CD4-positive, alpha-beta T cell treated with Interleukin-4 for 4 hours (primary cell): ENCODE measurements at regions not wholly inside any gene's neighbourhood (a gene's known extent, or its start where the extent isn't known, plus 50 kb on each side); places are given as distances from the start of the nearest gene placed in this dataset.
"Not testable (repeated sequence)": the region's sequence is repeated elsewhere in the genome, so short reads cannot be mapped to it uniquely, and the experiment has no call there.

Experiments used
- DNase-seq: peaks from one replicate; pipeline ENCODE4 v3.0.0-alpha.2; 2020

GRCh38 chr6:82419132-82419581 is 55.5 kb downstream of the TPBG start:
- no peak for DNase-seq

GRCh38 chr6:82419859-82420258 is 56.2 kb downstream of the TPBG start:
- no peak for DNase-seq

- DNase-seq: no peak
Observed at GRCh38 chr6:82430611-82431010, 67.0 kb downstream of the TPBG start.

DNA sequence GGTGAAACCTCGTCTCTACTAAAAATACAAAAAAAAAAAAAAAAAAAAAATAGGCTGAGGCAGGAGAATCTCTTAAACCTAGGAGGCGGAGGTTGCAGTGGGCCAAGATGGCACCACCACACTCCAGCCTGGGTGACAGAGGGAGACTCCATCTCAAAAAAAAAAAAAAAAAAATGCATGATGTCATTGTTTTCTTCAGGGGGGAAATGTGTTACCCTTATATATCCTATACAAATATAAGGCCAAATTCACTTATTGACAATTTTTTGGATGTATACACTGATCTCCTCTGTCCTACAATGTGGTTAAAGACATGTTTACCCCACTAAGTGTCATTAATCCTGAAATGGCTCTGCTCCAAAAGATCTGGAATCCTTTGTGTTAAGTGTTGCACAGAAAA is 73.1 kb downstream of the TPBG start:
- DNase-seq: no peak

DNA sequence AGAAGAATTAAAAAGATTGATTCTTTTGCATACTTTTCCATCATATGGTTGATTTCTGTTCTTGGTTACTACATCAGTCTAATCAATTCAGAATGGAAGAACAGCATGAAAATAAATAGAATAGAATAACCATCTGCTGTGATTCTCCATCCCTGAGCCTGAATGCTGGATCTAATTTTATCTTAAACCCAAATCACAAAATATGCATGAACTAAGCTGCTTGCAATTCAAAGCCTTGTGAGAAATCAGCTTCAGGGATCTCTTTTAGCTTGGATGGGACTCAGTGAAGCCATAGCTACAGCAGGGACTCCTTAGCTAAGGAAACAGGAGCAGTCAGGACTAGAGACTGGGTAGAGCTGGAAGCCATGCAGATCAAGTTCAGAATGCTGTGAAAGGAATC is 74.1 kb downstream of the TPBG start:
- DNase-seq: no peak

- no peak for DNase-seq
Observed at GRCh38 chr6:82441047-82441855, 77.6 kb downstream of the TPBG start.

DNA sequence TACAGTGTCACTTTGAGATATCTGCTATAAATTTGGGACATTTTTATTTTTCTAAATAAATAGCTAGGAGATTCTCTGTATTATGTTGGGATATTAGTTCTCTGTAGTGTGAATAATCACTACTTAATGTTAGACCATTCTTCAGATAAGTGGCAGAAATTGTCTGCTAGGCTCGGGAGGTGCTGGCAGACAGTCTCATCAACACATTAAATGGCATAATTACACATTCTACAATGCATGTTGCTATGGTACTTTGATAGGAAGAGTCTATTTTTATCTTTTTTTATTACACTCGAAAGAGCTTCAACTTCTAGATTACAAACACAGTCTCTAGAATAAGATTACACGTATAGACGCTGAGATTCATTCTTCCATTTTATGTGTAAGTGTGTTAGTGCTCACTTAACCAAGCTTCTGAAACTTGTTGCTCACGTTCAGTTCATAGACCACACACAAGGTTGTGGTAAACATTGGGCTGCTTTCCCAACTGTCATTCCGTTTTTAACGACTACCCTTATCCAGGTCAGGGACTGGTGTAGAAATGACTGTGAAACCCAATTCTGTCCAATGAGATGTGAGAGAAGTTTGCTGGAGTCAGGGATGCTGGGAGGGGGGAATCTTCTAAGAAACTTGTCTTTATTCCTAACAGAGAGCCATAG is 78.6 kb downstream of the TPBG start:
- no peak for DNase-seq

GRCh38 chr6:82458147-82458546 is 94.5 kb downstream of the TPBG start:
- DNase-seq: no peak

- DNase-seq: no peak
Observed at GRCh38 chr6:82458705-82459104, 95.1 kb downstream of the TPBG start.

DNA sequence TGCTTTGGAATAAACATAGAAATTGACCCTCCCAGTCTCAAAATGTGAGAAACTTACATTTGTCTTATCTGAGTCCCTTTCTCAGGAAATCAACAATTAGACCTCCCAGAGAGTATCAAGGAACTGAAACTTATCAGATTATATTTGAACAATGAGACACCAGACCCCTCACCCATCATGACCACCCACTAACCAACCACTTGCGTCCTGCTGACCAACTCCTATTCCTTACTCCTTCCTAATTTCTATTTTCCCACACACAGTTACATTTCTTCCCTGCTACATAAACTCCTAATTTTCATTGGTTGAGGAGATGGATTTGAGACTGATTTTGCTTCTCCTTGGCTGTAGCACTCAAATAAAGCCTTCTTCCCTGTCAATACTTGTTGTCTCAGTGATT is 97.9 kb downstream of the TPBG start:
- DNase-seq: no peak

DNA sequence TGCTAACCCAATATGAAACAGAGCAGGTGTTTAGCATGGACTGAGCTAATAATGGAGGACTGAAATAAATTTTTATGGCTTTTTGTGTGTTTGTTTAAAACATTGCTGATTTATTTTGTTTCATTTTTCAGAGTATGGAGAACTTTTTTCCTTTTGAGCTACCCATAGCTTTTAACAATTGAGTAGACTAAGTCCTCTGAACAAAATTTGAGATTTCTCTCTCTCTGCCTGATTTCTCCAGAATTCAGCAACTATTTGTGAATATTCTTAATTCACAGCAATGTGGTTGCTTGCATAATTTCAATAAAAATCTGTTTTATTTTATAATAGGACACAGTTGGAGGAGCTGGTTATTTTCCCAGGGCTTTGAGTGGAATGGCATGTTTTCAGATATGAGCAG is 103.7 kb downstream of the TPBG start:
- no peak for DNase-seq

GRCh38 chr6:82470123-82470522 is 106.5 kb downstream of the TPBG start:
- DNase-seq: not testable (repeated sequence)

- DNase-seq: not testable (repeated sequence)
Observed at GRCh38 chr6:82475106-82475505, 111.5 kb downstream of the TPBG start.

DNA sequence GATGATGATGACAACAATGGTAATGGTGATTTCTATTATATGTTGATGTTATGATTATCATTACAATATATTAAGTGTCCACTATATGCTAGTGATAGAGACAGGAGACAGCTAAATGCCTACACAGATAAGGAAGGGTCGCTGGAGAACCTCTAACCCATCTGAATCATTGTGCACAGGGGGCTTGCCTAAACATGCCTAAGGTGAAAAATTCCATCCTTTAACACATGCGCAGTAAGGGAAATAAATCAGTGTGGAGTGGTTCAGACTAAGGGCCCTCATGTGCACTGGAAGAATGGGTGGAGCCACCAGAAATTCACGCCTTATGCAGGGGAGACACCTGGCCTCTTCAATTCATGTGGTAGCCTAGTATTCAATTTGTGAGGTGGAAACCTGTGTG is 120.4 kb downstream of the TPBG start:
- no peak for DNase-seq

DNA sequence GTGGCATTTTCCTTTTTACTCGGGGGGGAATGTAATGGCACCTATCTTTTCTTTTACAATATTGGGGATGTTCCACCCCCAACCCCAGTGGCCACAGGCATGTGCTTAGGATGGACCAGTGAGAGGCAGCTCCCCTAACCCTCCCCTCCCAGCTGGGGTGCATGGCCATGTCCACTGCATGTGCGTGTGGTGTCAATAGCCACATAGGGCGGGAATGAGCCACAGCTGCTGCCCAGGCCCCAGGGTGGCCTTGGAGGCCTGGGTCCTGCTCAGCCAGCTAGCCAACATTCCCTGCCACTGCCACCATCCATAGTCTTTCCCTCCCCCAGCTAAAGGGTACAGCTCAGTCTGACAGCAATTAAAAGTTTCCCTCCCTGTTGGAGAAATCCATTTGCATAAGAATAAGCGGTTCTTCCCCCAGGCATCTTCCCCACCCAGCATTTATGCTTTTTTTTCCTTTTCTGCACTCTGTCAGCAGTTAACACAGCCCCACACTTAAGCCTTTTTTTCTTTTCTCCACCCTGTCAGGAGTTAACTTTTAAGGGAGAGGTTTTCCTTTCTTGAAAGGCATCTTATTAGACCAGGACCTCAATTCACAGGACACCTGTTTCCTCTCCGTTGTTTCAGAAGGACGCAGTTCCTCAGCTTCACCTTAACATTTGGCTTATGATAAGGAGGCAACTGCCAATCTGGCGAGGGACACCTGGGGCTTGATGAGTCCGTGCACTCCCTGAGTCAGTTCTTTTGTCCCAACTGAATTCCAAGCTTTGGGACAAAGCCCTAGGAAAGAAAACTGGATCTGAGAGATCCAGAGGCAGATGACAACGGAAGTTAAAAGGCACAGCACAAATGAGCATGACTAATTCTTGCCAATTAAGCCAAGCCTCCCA is 121.4 kb downstream of the TPBG start:
- DNase-seq: no peak

- no peak for DNase-seq
Observed at GRCh38 chr6:82487895-82488294, 124.3 kb downstream of the TPBG start.

- DNase-seq: no peak
Observed at GRCh38 chr6:82488403-82488802, 124.8 kb downstream of the TPBG start.

GRCh38 chr6:82492134-82492533 is 128.5 kb downstream of the TPBG start:
- no peak for DNase-seq

GRCh38 chr6:82493467-82493866 is 129.8 kb downstream of the TPBG start:
- no peak for DNase-seq

DNA sequence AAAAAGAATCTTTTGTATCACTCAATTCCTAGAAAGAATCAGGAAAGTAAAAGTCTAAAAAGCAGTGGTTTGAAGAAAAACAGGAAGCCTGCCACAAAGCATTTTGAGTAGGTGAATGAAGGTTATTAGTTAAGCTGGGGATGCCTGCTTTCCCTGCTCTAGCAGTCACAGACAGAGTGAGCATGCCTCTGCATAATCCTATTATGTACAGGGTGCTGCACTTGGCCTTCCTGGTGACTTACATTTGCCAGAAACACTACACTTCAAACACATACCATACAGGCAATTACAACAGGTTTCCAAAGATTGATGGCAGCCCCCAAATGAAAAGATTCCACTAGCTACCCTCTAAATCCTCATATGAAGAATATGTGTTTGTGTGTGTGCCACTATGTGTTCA is 130.8 kb downstream of the TPBG start:
- no peak for DNase-seq

- not testable (repeated sequence) for DNase-seq
Observed at GRCh38 chr6:82501901-82502300, 138.3 kb downstream of the TPBG start.

DNA sequence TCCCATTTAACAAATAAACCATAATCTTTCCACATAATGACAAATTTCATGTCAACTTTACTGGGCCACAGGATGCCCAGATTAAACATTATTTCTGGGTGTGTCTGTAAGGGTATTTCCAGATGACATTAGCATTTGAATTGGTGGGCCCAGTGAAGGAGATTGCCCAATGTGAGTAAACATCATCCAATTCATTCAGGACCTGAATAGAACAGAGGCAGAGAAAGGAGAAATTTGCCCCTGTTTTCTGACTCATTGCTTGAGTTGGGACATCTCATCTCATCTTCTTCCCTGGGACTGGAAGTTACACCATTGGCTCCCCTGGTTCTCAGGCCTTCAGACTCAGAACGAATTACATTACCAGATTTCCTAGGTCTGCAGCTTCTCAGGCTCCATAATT is 142.9 kb downstream of the TPBG start:
- DNase-seq: no peak

- DNase-seq: no peak
Observed at GRCh38 chr6:82507112-82507511, 143.5 kb downstream of the TPBG start.

- DNase-seq: no peak
Observed at GRCh38 chr6:82511546-82511945, 147.9 kb downstream of the TPBG start.
